IPS DF 6.9 (cell line): ENCODE measurements at regions not wholly inside any gene's neighbourhood (a gene's known extent, or its start where the extent isn't known, plus 50 kb on each side); places are given as distances from the start of the nearest gene placed in this dataset.
"Not testable (repeated sequence)": the region's sequence is repeated elsewhere in the genome, so short reads cannot be mapped to it uniquely, and the experiment has no call there.

Experiments used
- DNase-seq: peaks from one replicate; pipeline ENCODE4 v3.0.0-alpha.2; 2013; ENCODE audit warnings: low read depth, low spot score
- H3K27ac ChIP-seq: one replicate; pipeline ENCODE4 v1.5.1; 2013; ENCODE audit warnings: low read length, control low read depth
- H3K27me3 ChIP-seq: 2 replicates; pipeline ENCODE4 v1.6.1; 2013; ENCODE audit warnings: mild to moderate bottlenecking, low read length; ENCODE audit not compliant: control insufficient read depth, insufficient read depth
- H3K36me3 ChIP-seq: 2 replicates; pipeline ENCODE4 v1.6.1; 2013; ENCODE audit warnings: low read length; ENCODE audit not compliant: control insufficient read depth, insufficient read depth
- H3K4me1 ChIP-seq: 2 replicates; pipeline ENCODE4 v1.6.1; 2013; ENCODE audit warnings: low read length; ENCODE audit not compliant: control insufficient read depth, insufficient read depth
- H3K4me3 ChIP-seq: 2 replicates; pipeline ENCODE4 v1.5.1; 2013; ENCODE audit warnings: mild to moderate bottlenecking, low read length
- H3K9me3 ChIP-seq: 2 replicates; pipeline ENCODE4 v1.6.1; 2013; ENCODE audit warnings: low read length, inconsistent platforms; ENCODE audit not compliant: control insufficient read depth, insufficient read depth
- WGBS: extraction: QIAGEN DNeasy Blood & Tissue Kit; methylation state at CpG from one replicate; pipeline ENCODE4 v1.1.7; 2013; ENCODE audit warnings: mixed read lengths, missing lambda C conversion rate; ENCODE audit not compliant: insufficient read length, insufficient coverage; 5-methylcytosine and 5-hydroxymethylcytosine counted together

- no peaks in the 10 kb centered on the region for H3K36me3 ChIP-seq
- no peak for DNase-seq
- H3K27me3 ChIP-seq = no peaks in the 10 kb centered on the region
- WGBS = no CpG with 5 or more reads among the region's 2 CpGs
- H3K4me1 ChIP-seq = no peaks in the 10 kb centered on the region
- no peak overlapping the region for H3K27ac ChIP-seq
- H3K4me3 ChIP-seq = no peak overlapping the region
- peaks cover 29% of the 10 kb centered on the region for H3K9me3 ChIP-seq
These were observed 51.9 kb upstream of the TCERG1L start for GRCh38 chr10:131363416-131363815.

GRCh38 chr10:131371571-131371970 lies 60.0 kb upstream of the TCERG1L start:
- WGBS = no CpG with 5 or more reads among the region's 8 CpGs
- no peak for DNase-seq
- H3K27ac ChIP-seq = no peak overlapping the region

GRCh38 chr10:131381576-131381975 lies 70.1 kb upstream of the TCERG1L start:
- Histone ChIP-seq H3K27me3 (no peaks in the 10 kb centered on the region), H3K4me3 (no peak overlapping the region), H3K4me1 (no peaks in the 10 kb centered on the region), H3K27ac (no peak overlapping the region), H3K36me3 (no peaks in the 10 kb centered on the region; the same call in 1 of the 2 replicates), H3K9me3 (peaks cover 25% of the 10 kb centered on the region)
- WGBS = no CpG with 5 or more reads among the region's 13 CpGs
- no peak for DNase-seq

More at GRCh38 chr10:131371571-131371970, 60.0 kb upstream of the TCERG1L start:
- H3K9me3 ChIP-seq = peaks cover 33% of the 10 kb centered on the region
- H3K36me3 ChIP-seq = no peaks in the 10 kb centered on the region
- no peaks in the 10 kb centered on the region for H3K27me3 ChIP-seq
- no peaks in the 10 kb centered on the region for H3K4me1 ChIP-seq
- no peak overlapping the region for H3K4me3 ChIP-seq

GRCh38 chr10:131385161-131385872 lies 73.8 kb upstream of the TCERG1L start:
- H3K4me3 ChIP-seq, H3K36me3 ChIP-seq, H3K27me3 ChIP-seq, DNase-seq, H3K27ac ChIP-seq, H3K4me1 ChIP-seq: not testable (repeated sequence)
- no CpG with 5 or more reads among the region's 9 CpGs for WGBS
- peaks cover 29% of the 10 kb centered on the region for H3K9me3 ChIP-seq

- H3K9me3 ChIP-seq = peaks cover 25% of the 10 kb centered on the region
- no peaks in the 10 kb centered on the region for H3K4me1 ChIP-seq
- no peak overlapping the region for H3K4me3 ChIP-seq
- DNase-seq = no peak
- H3K27ac ChIP-seq = no peak overlapping the region
- no peaks in the 10 kb centered on the region for H3K36me3 ChIP-seq
- no peaks in the 10 kb centered on the region for H3K27me3 ChIP-seq
- WGBS = no CpG with 5 or more reads among the region's 11 CpGs
These were observed 75.6 kb upstream of the TCERG1L start for GRCh38 chr10:131387018-131387529.

- Histone ChIP-seq H3K27me3 (no peaks in the 10 kb centered on the region), H3K4me1 (no peaks in the 10 kb centered on the region), H3K4me3 (no peak overlapping the region), H3K9me3 (peaks cover 43% of the 10 kb centered on the region), H3K36me3 (no peaks in the 10 kb centered on the region), H3K27ac (no peak overlapping the region)
- WGBS = no CpG with 5 or more reads among the region's 5 CpGs
- no peak for DNase-seq
These were observed 80.4 kb upstream of the TCERG1L start for GRCh38 chr10:131391936-131392335.

- Histone ChIP-seq H3K9me3 (peaks cover 38% of the 10 kb centered on the region), H3K27ac (no peak overlapping the region), H3K4me3 (no peak overlapping the region), H3K36me3 (no peaks in the 10 kb centered on the region), H3K27me3 (no peaks in the 10 kb centered on the region), H3K4me1 (no peaks in the 10 kb centered on the region)
- DNase-seq = no peak
- no CpG with 5 or more reads among the region's 20 CpGs for WGBS
These were observed 84.9 kb upstream of the TCERG1L start for GRCh38 chr10:131396121-131397050.

- Histone ChIP-seq H3K36me3 (no peaks in the 10 kb centered on the region), H3K27ac (no peak overlapping the region), H3K27me3 (no peaks in the 10 kb centered on the region), H3K4me1 (no peaks in the 10 kb centered on the region), H3K9me3 (peaks cover 36% of the 10 kb centered on the region), H3K4me3 (no peak overlapping the region)
- no peak for DNase-seq
- no CpG with 5 or more reads among the region's 5 CpGs for WGBS
These were observed 86.6 kb upstream of the TCERG1L start for GRCh38 chr10:131398166-131398565.

GRCh38 chr10:131399981-131400380 lies 88.5 kb upstream of the TCERG1L start:
- Histone ChIP-seq H3K27me3 (no peaks in the 10 kb centered on the region), H3K9me3 (peaks cover 32% of the 10 kb centered on the region), H3K4me1 (no peaks in the 10 kb centered on the region), H3K27ac (no peak overlapping the region), H3K36me3 (no peaks in the 10 kb centered on the region), H3K4me3 (no peak overlapping the region)
- WGBS = no CpG with 5 or more reads among the region's 7 CpGs
- no peak for DNase-seq

- Histone ChIP-seq H3K27ac (no peak overlapping the region), H3K9me3 (peaks cover 29% of the 10 kb centered on the region), H3K36me3 (no peaks in the 10 kb centered on the region), H3K4me1 (no peaks in the 10 kb centered on the region), H3K27me3 (no peaks in the 10 kb centered on the region), H3K4me3 (no peak overlapping the region)
- DNase-seq = no peak
- no CpG with 5 or more reads among the region's 5 CpGs for WGBS
These were observed 89.0 kb upstream of the TCERG1L start for GRCh38 chr10:131400513-131400912.
